CD4-positive, alpha-beta memory T cell (primary cell): ENCODE measurements at regions not wholly inside any gene's neighbourhood (a gene's known extent, or its start where the extent isn't known, plus 50 kb on each side); places are given as distances from the start of the nearest gene placed in this dataset.

Experiments
- CTCF ChIA-PET: fragments of 350-600 bp; sonication (Branson Sonifier 250); formaldehyde crosslinking; loops from one replicate; lab custom pipeline; 2021; ENCODE audit warnings: inconsistent platforms; ENCODE audit not compliant: partially characterized antibody; lab: Charles Lee
- POLR2A ChIA-PET: fragments of 350-600 bp; sonication (Branson Sonifier 250); formaldehyde crosslinking; loops from one replicate; lab custom pipeline; 2021; ENCODE audit not compliant: partially characterized antibody; lab: Charles Lee
- DNase-seq, 5 donors: peaks; one replicate each; pipeline versions ENCODE4 v3.0.0 to v3.0.0-alpha.2; 2020 to 2022; ENCODE audit warnings: mixed read lengths in 1 of 5
- H3K27ac ChIP-seq: one replicate; pipeline ENCODE4 v1.7.0; 2013; ENCODE audit warnings: low read depth, low read length
- H3K27me3 ChIP-seq: 2 replicates; pipeline ENCODE4 v1.7.0; 2013; ENCODE audit warnings: mild to moderate bottlenecking, low read length, moderate library complexity; ENCODE audit not compliant: insufficient read depth
- H3K36me3 ChIP-seq: 2 replicates; pipeline ENCODE4 v1.7.0; 2013; ENCODE audit warnings: mild to moderate bottlenecking, low read length, moderate library complexity; ENCODE audit not compliant: insufficient read depth
- H3K4me1 ChIP-seq: 2 replicates; pipeline ENCODE4 v1.7.0; 2013; ENCODE audit warnings: mild to moderate bottlenecking, low read length, moderate library complexity; ENCODE audit not compliant: insufficient read depth
- H3K4me3 ChIP-seq, 2 donors: one replicate each; pipeline ENCODE4 v1.7.0; 2013; ENCODE audit warnings: low read length in 2 of 2, mild to moderate bottlenecking in 1 of 2
- H3K9me3 ChIP-seq, 2 donors: one replicate each; pipeline ENCODE4 v1.7.0; 2013; ENCODE audit warnings: low read length in 2 of 2, control low read depth in 1 of 2; ENCODE audit not compliant: control insufficient read depth in 1 of 2
- H3K27ac Mint-ChIP-seq, 7 donors: one replicate each; pipeline ENCODE4 v1.8.0; 2020 to 2021; ENCODE audit warnings: mixed read lengths in 7 of 7, mild to moderate bottlenecking in 6 of 7, inconsistent platforms in 3 of 7, moderate library complexity in 3 of 7
- H3K27me3 Mint-ChIP-seq, 2 donors: one replicate each; pipeline ENCODE4 v1.8.0; 2020 to 2021; ENCODE audit warnings: mixed read lengths in 2 of 2
- H3K36me3 Mint-ChIP-seq, 2 donors: one replicate each; pipeline ENCODE4 v1.8.0; 2020 to 2021; ENCODE audit warnings: mixed read lengths in 2 of 2, inconsistent platforms in 1 of 2, mild to moderate bottlenecking in 1 of 2
- H3K4me1 Mint-ChIP-seq, 4 donors: one replicate each; pipeline ENCODE4 v1.8.0; 2020 to 2021; ENCODE audit warnings: mixed read lengths in 4 of 4, mild to moderate bottlenecking in 1 of 4
- H3K4me3 Mint-ChIP-seq, 8 donors: one replicate each; pipeline ENCODE4 v1.8.0; 2020 to 2021; ENCODE audit warnings: mixed read lengths in 8 of 8, mild to moderate bottlenecking in 7 of 8, moderate library complexity in 6 of 8, inconsistent platforms in 3 of 8
- H3K9me3 Mint-ChIP-seq, 8 donors: one replicate each; pipeline ENCODE4 v1.8.0; 2020 to 2021; ENCODE audit warnings: mixed read lengths in 8 of 8, mild to moderate bottlenecking in 5 of 8, inconsistent platforms in 3 of 8, moderate library complexity in 1 of 8
- intact Hi-C: fragments of 100-400 bp; cut with micrococcal nuclease; formaldehyde crosslinking; loops from one replicate; pipeline ENCODE4 v1.15.1; 2023

DNA sequence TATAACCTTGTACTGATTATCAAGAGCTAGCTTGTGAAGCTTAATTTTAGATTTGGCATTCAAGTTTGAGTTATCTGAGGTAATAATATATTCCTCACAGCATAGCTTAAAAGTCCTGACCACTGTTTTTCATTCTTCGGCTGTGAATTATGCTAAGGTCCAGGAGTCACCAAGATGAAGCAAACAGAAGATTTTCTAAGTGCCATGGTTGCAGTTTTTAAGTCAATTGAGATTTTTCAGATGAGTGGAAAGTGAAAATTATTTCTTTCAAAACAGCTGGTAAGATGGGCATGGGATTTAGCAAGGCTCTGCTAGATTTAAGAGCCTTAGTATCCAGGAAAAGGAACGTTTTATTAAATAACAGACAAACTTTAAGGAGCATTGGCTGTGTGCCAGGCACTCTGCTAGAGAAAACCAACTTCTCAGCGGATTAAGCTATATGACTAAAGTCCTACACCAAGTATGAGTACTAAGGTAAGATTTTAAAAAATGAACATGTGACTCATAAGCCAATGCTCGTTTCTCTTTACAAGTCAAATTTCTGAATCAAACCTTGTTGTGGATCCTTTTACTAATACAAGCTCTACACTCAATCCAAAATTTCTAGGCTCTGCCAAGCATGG, 149.9 kb upstream of the IL15 start:
- no peaks in the 10 kb centered on the region for H3K4me1 ChIP-seq
- Mint-ChIP-seq H3K36me3 (no peaks in the 10 kb centered on the region), H3K4me3 (no peak overlapping the region), H3K27ac (no peak overlapping the region), H3K4me1 (no peaks in the 10 kb centered on the region), H3K9me3 (peaks cover 2 to 24% (median 14%) of the 10 kb centered on the region in 8 donors), H3K27me3 (peaks cover 1 to 3% of the 10 kb centered on the region in 2 donors)
- H3K9me3 ChIP-seq: peaks cover 3 to 4% of the 10 kb centered on the region in 2 donors
- no peak overlapping the region for H3K4me3 ChIP-seq
- H3K27me3 ChIP-seq: no peaks in the 10 kb centered on the region
- intact Hi-C loops: no loop called here
- no peaks in the 10 kb centered on the region for H3K36me3 ChIP-seq
- ChIA-PET POLR2A (no interaction called here), CTCF (no interaction called here)
- no peak for DNase-seq
- no peak overlapping the region for H3K27ac ChIP-seq

DNA sequence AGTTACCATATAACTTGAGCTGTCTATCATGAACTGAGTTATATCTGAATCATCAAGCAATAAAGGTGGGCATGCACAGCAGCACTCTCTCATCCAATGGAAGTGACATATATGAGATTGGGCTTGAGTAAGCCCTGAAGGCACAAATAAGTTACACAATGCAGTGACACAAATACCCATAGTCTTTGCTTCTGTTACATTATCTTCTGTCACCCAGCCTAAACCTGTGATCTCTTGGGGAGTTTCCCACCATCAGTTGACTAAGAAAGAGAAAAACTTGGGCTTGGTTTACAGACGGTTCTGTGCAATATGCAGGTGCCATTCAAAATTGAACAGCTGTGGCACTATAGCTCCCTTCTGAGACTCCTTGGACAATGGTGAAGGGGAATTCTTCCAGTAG, 138.8 kb upstream of the IL15 start:
- CTCF ChIA-PET: no interaction called here
- intact Hi-C loops: no loop called here

DNA sequence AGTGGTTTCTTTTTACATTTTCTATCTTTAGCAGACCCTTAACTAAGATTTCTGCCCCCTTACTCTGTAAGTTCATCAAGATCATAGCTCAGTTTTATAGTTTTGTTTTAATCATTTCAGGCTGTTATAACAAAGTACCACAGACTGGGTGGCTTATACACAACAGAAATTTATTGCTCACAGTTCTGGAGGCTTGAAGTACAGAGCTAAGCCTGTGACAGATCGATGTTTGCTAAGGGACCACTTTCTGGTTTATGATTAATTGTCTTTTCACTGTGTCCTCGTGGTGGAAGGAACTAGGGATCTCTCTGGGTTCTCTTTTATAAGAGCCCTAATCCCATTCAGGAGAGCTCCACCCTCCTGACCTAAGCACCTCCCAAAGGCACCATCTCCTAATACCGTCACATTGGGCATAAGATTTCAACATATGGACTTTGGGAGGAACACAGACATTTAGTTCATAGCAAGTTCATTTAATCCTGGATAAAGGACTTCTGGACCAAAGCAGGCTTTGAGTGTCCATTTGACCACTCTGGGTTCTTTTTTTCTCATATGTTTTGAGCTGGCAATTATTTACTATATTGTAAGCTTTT, 137.0 kb upstream of the IL15 start:
- H3K27me3 ChIP-seq: no peaks in the 10 kb centered on the region
- no peaks in the 10 kb centered on the region for H3K36me3 ChIP-seq
- no peak overlapping the region for H3K4me3 Mint-ChIP-seq
- ChIA-PET CTCF (no interaction called here), POLR2A (no interaction called here)
- no peaks in the 10 kb centered on the region for H3K4me1 ChIP-seq
- no peaks in the 10 kb centered on the region for H3K9me3 ChIP-seq
- intact Hi-C loops: no loop called here
- H3K36me3 Mint-ChIP-seq: no peaks in the 10 kb centered on the region
- no peak for DNase-seq
- H3K4me1 Mint-ChIP-seq: no peaks in the 10 kb centered on the region
- no peak overlapping the region for H3K27ac Mint-ChIP-seq
- H3K4me3 ChIP-seq: no peak overlapping the region
- no peaks in the 10 kb centered on the region for H3K9me3 Mint-ChIP-seq
- no peak overlapping the region for H3K27ac ChIP-seq
- H3K27me3 Mint-ChIP-seq: peaks cover 0 to 3% of the 10 kb centered on the region in 2 donors

More for the DNA sequence above, 138.8 kb upstream of the IL15 start:
- Mint-ChIP-seq H3K4me1 (no peaks in the 10 kb centered on the region), H3K36me3 (no peaks in the 10 kb centered on the region), H3K9me3 (no peaks in the 10 kb centered on the region), H3K27ac (no peak overlapping the region), H3K27me3 (peaks cover 0 to 3% of the 10 kb centered on the region in 2 donors), H3K4me3 (no peak overlapping the region)
- Histone ChIP-seq H3K4me3 (no peak overlapping the region), H3K9me3 (no peaks in the 10 kb centered on the region), H3K36me3 (no peaks in the 10 kb centered on the region), H3K4me1 (no peaks in the 10 kb centered on the region), H3K27ac (no peak overlapping the region), H3K27me3 (no peaks in the 10 kb centered on the region)
- POLR2A ChIA-PET: no interaction called here
- DNase-seq: no peak

DNA sequence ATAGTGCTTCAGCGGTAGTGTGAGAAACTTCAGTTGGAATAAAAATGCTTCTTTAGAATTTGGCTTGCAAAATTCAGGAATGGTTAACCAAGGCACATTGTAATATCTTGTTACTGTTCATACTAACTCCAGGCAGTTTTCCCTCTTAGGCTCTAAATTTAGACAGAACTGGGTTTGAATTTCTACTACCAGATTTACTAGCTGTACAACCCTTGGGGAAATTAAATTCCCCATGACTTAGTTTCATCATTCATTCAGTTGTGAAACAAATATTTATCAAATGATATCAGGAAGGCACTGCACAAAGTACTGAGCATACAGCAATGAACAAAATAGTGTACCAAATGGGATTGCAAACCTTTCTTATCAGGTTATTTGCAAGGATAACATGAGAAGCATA, 135.0 kb upstream of the IL15 start:
- Mint-ChIP-seq H3K4me1 (no peaks in the 10 kb centered on the region), H3K9me3 (no peaks in the 10 kb centered on the region), H3K27ac (no peak overlapping the region), H3K4me3 (no peak overlapping the region), H3K27me3 (peaks cover 0 to 3% of the 10 kb centered on the region in 2 donors), H3K36me3 (no peaks in the 10 kb centered on the region)
- intact Hi-C loops: no loop called here
- Histone ChIP-seq H3K27ac (no peak overlapping the region), H3K4me1 (no peaks in the 10 kb centered on the region), H3K36me3 (no peaks in the 10 kb centered on the region), H3K9me3 (no peaks in the 10 kb centered on the region), H3K27me3 (no peaks in the 10 kb centered on the region), H3K4me3 (no peak overlapping the region)
- CTCF ChIA-PET: no interaction called here
- POLR2A ChIA-PET: no interaction called here
- DNase-seq: no peak

DNA sequence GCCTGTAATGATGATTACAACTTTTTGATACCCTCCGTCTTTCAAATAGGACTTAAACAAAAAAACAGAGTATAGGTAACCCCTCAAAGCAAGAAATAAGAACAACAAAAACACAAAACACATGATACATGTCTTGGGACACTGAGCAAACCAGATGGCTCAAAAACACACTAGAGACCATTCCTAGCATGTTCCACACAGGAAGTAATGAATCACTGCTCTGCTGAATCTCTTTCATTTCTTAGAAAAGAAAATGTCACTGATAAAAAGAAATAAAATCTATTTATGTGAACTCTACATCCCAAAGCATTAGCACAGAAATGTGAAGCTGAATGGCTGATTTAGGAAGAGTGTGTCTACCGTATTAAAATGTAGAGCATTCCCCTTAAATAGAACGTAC, 134.5 kb upstream of the IL15 start:
- ChIA-PET POLR2A (no interaction called here), CTCF (no interaction called here)
- Mint-ChIP-seq H3K27me3 (peaks cover 0 to 3% of the 10 kb centered on the region in 2 donors), H3K36me3 (no peaks in the 10 kb centered on the region), H3K27ac (no peak overlapping the region), H3K4me3 (peak overlapping the region in 1 of 8 donors; percentile 1), H3K4me1 (no peaks in the 10 kb centered on the region), H3K9me3 (peaks cover 0 to 2% (median 0%) of the 10 kb centered on the region in 8 donors)
- H3K36me3 ChIP-seq: no peaks in the 10 kb centered on the region
- no peak overlapping the region for H3K4me3 ChIP-seq
- H3K4me1 ChIP-seq: no peaks in the 10 kb centered on the region
- no peaks in the 10 kb centered on the region for H3K9me3 ChIP-seq
- no peaks in the 10 kb centered on the region for H3K27me3 ChIP-seq
- no peak overlapping the region for H3K27ac ChIP-seq
- intact Hi-C loops: no loop called here
- DNase-seq: no peak

DNA sequence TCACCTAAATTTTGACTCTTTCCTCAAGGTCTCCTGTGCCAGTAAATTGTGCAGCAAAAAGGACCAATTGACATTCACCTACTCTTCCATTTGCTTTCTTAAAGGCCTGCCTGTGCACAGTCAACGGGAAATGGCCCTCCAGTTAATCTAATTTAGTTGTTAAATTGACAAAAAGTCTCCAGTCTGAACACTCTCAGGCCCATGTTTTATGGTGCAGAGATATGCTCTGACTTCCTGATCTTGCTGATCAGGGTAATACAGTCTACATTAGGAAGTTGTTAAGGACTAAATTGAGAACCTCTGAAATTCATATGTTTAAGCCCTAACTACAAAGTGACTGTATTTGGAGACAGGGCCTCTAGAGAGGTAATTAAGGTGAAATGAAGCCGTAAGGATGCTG, 133.6 kb upstream of the IL15 start:
- Mint-ChIP-seq H3K4me3 (no peak overlapping the region), H3K27ac (no peak overlapping the region), H3K36me3 (no peaks in the 10 kb centered on the region), H3K9me3 (peaks cover 0 to 2% (median 0%) of the 10 kb centered on the region in 8 donors), H3K27me3 (peaks cover 0 to 3% of the 10 kb centered on the region in 2 donors), H3K4me1 (no peaks in the 10 kb centered on the region)
- intact Hi-C loops: no loop called here
- no peaks in the 10 kb centered on the region for H3K9me3 ChIP-seq
- no peak overlapping the region for H3K27ac ChIP-seq
- H3K27me3 ChIP-seq: no peaks in the 10 kb centered on the region
- CTCF ChIA-PET: no interaction called here
- no peaks in the 10 kb centered on the region for H3K36me3 ChIP-seq
- H3K4me3 ChIP-seq: no peak overlapping the region
- DNase-seq: no peak
- H3K4me1 ChIP-seq: no peaks in the 10 kb centered on the region
- POLR2A ChIA-PET: no interaction called here

DNA sequence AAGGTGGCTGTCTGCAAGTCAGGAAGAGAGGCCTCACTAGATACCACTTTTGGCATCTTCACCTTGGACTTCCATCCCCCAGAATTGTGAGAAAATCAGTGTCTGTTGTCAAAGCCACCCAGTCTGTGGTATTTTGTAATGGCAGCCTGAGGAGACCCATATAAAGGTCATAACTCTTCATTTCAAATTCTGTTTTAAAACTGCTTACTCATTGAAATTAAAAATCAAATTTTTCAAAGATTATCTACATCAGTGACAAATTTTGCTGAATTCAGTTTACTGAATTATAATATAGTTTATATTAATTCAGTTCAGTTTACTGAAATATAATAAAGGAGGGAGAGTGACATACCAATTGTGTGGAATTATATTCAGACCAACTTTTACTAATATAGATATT, 133.1 kb upstream of the IL15 start:
- H3K27me3 ChIP-seq: no peaks in the 10 kb centered on the region
- POLR2A ChIA-PET: no interaction called here
- H3K9me3 ChIP-seq: no peaks in the 10 kb centered on the region
- Mint-ChIP-seq H3K4me3 (no peak overlapping the region), H3K4me1 (no peaks in the 10 kb centered on the region), H3K27ac (no peak overlapping the region), H3K36me3 (no peaks in the 10 kb centered on the region), H3K9me3 (peaks cover 0 to 3% (median under 1%) of the 10 kb centered on the region in 8 donors), H3K27me3 (peaks cover 0 to 3% of the 10 kb centered on the region in 2 donors)
- no peak for DNase-seq
- no peak overlapping the region for H3K4me3 ChIP-seq
- no peak overlapping the region for H3K27ac ChIP-seq
- intact Hi-C loops: no loop called here
- no peaks in the 10 kb centered on the region for H3K4me1 ChIP-seq
- H3K36me3 ChIP-seq: no peaks in the 10 kb centered on the region
- CTCF ChIA-PET: no interaction called here
